Testis (tissue), 2 donors: ENCODE measurements at regions not wholly inside any gene's neighbourhood (a gene's known extent, or its start where the extent isn't known, plus 50 kb on each side); places are given as distances from the start of the nearest gene placed in this dataset.

Experiments used
- POLR2A ChIP-seq: fragments of 450-650 bp; IDR thresholded peaks from one replicate; pipeline ENCODE4 v1.6.1; 2017; ENCODE audit warnings: antibody characterized with exemption, mild to moderate bottlenecking, moderate library complexity
- TF ChIP-seq, protein P1 (sequence below), 3 experiments: fragments of 450-650 bp in 2 of 3; fragments of 200-600 bp in 1 of 3; sonication (generic) in 1 of 3; IDR thresholded peaks; one replicate each; pipeline ENCODE4 v1.5.1; 2016 to 2019; ENCODE audit warnings: antibody characterized with exemption in 3 of 3, mild to moderate bottlenecking in 2 of 3, moderate library complexity in 1 of 3

- TF ChIP-seq, protein P1, sequence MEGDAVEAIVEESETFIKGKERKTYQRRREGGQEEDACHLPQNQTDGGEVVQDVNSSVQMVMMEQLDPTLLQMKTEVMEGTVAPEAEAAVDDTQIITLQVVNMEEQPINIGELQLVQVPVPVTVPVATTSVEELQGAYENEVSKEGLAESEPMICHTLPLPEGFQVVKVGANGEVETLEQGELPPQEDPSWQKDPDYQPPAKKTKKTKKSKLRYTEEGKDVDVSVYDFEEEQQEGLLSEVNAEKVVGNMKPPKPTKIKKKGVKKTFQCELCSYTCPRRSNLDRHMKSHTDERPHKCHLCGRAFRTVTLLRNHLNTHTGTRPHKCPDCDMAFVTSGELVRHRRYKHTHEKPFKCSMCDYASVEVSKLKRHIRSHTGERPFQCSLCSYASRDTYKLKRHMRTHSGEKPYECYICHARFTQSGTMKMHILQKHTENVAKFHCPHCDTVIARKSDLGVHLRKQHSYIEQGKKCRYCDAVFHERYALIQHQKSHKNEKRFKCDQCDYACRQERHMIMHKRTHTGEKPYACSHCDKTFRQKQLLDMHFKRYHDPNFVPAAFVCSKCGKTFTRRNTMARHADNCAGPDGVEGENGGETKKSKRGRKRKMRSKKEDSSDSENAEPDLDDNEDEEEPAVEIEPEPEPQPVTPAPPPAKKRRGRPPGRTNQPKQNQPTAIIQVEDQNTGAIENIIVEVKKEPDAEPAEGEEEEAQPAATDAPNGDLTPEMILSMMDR (IDR thresholded peaks at IDR 0.05): no peak
- TF ChIP-seq POLR2A: no peak
Measured at GRCh38 chr10:8430321-8430720, 375.8 kb downstream of the GATA3 start.
